ENCODE measurements at regions not wholly inside any gene's neighbourhood (a gene's known extent, or its start where the extent isn't known, plus 50 kb on each side); places are given as distances from the start of the nearest gene placed in this dataset.

DNA sequence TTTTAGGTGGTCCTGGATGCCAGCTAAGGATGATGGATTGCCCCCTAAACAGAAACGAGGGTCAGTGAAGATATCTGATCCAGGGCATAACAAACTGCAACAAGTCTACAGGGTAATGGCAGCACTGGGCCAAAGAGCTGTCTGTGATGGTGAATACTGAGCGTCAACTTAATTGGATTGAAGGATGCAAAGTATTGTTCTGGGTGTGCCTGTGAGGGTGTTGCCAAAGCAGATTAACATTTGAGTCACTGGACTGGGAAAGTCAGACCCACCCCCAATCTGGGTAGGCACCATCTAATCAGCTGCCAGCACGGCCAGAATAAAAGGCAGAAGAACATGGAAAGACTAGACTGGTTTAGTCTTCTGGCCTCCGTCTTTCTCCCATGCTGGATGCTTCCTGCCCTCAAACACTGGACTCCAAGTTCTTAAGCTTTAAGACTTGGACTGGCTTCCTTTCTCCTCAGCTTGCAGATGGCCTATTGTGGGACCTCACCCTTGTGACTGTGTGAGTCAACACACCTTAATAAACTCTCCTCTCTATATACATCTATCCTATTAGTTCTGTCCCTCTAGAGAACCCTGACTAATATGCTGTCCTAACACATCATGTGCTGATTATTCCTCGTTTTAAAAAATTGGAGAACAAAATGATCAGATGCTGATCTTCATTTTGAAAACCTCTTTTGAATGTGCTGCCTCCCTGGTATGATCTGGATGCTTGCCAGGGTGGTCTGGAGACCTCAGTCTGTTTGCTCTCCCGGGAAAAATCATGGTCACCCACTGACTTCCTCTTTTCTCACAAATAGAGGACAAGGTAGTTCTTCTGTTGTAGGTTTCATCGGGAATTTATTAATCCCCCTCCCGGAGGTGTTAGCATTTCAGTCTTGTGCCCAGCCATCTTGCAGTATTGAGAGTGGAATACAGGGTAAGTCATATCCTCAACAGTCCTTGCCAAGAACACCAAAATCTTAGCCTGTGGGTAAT lies 234.7 kb downstream of the SETD4 start:
- no peak overlapping the region for H3K4me3 ChIP-seq (replicated peaks; ENCODE audit: low read depth, low read length)
- TF ChIP-seq, protein P1, sequence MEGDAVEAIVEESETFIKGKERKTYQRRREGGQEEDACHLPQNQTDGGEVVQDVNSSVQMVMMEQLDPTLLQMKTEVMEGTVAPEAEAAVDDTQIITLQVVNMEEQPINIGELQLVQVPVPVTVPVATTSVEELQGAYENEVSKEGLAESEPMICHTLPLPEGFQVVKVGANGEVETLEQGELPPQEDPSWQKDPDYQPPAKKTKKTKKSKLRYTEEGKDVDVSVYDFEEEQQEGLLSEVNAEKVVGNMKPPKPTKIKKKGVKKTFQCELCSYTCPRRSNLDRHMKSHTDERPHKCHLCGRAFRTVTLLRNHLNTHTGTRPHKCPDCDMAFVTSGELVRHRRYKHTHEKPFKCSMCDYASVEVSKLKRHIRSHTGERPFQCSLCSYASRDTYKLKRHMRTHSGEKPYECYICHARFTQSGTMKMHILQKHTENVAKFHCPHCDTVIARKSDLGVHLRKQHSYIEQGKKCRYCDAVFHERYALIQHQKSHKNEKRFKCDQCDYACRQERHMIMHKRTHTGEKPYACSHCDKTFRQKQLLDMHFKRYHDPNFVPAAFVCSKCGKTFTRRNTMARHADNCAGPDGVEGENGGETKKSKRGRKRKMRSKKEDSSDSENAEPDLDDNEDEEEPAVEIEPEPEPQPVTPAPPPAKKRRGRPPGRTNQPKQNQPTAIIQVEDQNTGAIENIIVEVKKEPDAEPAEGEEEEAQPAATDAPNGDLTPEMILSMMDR (IDR thresholded peaks at IDR 0.05; ENCODE audit: low read depth, low read length, missing control alignments), result no peak
- DNase-seq (ENCODE audit: extremely low read depth, low read depth), result no peak

DNA sequence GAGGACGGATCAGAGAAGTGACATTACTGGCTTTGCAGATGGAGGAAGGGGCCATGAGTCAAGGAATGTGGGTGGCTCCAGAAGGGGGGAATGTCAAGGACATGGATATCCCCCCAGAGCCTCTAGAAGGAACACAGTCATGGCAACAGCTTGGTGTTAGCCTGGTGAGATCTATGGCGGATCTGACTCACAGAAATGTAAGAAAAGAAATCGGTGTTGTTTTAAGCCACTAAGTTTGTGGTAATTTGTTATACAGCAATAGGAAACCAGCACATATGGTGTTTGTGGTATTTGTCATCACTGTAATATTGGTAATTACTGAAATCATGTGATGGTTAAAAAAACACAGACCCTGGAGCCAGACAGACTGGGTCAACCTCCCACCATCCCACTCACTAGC lies 236.2 kb downstream of the SETD4 start:
- TF ChIP-seq, protein P1 (IDR thresholded peaks at IDR 0.05; ENCODE audit: low read depth, low read length, missing control alignments), result no peak
- no peak overlapping the region for H3K4me3 ChIP-seq (replicated peaks; ENCODE audit: low read depth, low read length)
- no peak for DNase-seq (ENCODE audit: extremely low read depth, low read depth)

DNA sequence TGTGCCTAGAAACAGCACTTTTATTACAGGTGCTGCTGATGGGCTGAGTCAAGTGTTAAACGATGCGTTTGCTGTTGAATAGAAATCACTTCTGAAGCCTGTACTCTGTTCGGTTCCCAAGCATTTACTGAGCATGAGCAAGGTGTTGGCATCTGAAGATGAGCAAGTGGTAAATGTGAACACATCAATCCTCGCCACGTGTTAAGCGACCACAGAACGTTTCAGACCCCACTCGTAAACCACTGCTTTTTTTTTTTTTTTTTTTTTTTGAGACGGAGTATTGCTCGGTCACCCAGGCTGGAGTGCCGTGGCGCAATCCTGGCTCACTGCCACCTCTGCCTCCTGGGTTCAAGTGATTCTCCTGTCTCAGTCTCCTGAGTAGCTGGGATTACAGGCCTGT lies 241.2 kb downstream of the SETD4 start:
- no peak for DNase-seq (ENCODE audit: extremely low read depth, low read depth)
- no peak overlapping the region for H3K4me3 ChIP-seq (replicated peaks; ENCODE audit: low read depth, low read length)
- TF ChIP-seq, protein P1 (IDR thresholded peaks at IDR 0.05; ENCODE audit: low read depth, low read length, missing control alignments), result no peak

DNA sequence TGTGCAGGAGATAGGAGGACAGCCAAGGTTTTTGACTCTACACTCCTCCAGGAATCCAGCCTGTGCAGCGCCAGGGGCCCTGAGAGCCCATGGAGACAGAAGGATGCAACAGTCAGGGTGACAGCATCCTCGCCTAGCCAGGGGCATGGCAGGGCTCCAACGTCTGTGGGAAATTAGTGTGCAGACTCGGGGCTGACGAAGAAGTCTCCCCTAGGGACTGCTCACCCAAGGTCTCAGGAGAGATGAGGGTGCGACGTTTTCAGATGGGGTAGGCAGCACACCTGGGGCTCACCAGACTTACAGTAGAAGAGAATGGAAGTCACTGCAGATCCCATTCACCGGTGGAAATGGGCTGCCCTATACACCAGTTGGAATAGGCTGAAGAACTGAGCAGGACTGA lies 241.7 kb downstream of the SETD4 start:
- DNase-seq (ENCODE audit: extremely low read depth, low read depth), result no peak
- no peak overlapping the region for H3K4me3 ChIP-seq (replicated peaks; ENCODE audit: low read depth, low read length)
- TF ChIP-seq, protein P1 (IDR thresholded peaks at IDR 0.05; ENCODE audit: low read depth, low read length, missing control alignments), result no peak

DNA sequence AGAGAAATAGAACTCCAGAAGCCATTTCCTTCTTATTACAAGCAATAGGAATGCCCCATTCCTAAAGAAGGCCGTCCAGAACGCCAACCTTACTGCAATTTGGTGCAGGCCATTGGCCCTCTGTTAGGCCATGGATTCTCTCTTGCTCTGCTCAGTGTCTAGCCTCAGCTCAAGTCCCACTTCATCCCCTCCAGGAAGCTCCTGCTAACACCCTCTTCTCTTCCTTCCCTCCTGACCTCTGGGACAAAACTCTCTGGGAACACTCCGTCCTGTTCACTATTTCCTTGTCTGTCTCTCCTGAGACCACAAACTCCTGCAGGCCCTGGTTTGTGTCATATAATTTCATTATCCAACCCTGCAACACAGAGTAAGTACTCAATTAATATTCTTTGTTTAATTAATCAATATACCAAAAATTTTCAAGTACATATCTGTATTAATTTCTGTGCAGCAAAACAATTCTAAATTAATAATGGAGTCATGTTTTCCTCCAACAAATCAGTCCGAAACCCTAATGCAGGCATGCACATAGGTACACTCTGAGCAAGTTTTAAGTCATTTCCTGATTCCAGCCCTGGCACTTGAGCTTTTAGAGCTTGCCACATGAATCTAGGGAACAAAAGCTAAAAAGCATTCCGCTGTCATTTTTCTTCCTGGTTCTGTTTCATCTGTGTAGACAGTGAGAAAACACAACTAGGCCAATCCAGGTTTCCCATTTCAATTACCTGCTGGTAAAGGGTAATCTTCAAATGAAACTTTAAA lies 245.3 kb downstream of the SETD4 start:
- TF ChIP-seq, protein P1 (IDR thresholded peaks at IDR 0.05; ENCODE audit: low read depth, low read length, missing control alignments), result no peak
- DNase-seq (ENCODE audit: extremely low read depth, low read depth), result no peak
- no peak overlapping the region for H3K4me3 ChIP-seq (replicated peaks; ENCODE audit: low read depth, low read length)

DNA sequence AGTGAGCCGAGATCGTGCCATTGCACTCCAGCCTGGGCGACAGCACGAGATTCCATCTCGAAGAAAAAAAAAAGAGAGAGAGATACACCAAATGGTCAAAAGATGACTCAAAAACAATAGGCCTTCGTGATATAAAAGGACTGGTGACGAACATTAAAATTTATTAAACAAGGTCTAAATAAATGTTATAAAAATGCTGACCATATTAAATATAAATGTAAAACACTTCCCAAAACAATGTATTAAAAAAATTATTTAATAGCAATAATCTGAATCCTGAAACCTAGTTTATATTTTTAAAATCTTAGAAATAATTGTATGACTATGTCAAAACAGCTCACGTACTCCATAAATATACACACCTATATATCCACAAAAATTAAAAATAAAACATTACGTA lies 247.6 kb downstream of the SETD4 start:
- no peak overlapping the region for H3K4me3 ChIP-seq (replicated peaks; ENCODE audit: low read depth, low read length)
- no peak for DNase-seq (ENCODE audit: extremely low read depth, low read depth)
- TF ChIP-seq, protein P1 (IDR thresholded peaks at IDR 0.05; ENCODE audit: low read depth, low read length, missing control alignments), result no peak

All from HFF-Myc (cell line).